ENCODE measurements at regions not wholly inside any gene's neighbourhood (a gene's known extent, or its start where the extent isn't known, plus 50 kb on each side); places are given as distances from the start of the nearest gene placed in this dataset.

GRCh38 chr14:50007123-50007903, 109.1 kb downstream of the VCPKMT start:
- Mint-ChIP-seq H3K36me3 (peaks cover 0 to 10% of the 10 kb centered on the region in 2 donors), H3K4me1 (peaks cover 41 to 56% (median 42%) of the 10 kb centered on the region in 3 donors), H3K4me3 (peak overlapping the region in 2 of 8 donors; percentile 34 to 61), H3K27me3 (no peaks in the 10 kb centered on the region), H3K9me3 (no peaks in the 10 kb centered on the region), H3K27ac (peak overlapping the region in 5 of 6 donors; percentile 84 to 97 (median 87))
- no peak for ATAC-seq (ENCODE audit: low read depth in 2 of 2)
- DNase-seq: no peak

- H3K9me3 Mint-ChIP-seq: no peaks in the 10 kb centered on the region
- peak overlapping the region; percentile 46 to 97 (median 84) for H3K27ac Mint-ChIP-seq
- H3K4me3 Mint-ChIP-seq: peak overlapping the region; percentile 34 to 76 (median 66)
- ATAC-seq (ENCODE audit: low read depth in 2 of 2) (peak; percentile 87 to 89), DNase-seq (peak; percentile 63)
- peaks cover 41 to 51% (median 44%) of the 10 kb centered on the region in 3 donors for H3K4me1 Mint-ChIP-seq
- peaks cover 0 to 10% of the 10 kb centered on the region in 2 donors for H3K36me3 Mint-ChIP-seq
- no peaks in the 10 kb centered on the region for H3K27me3 Mint-ChIP-seq
Measured at GRCh38 chr14:50008562-50008961, 107.8 kb downstream of the VCPKMT start.

GRCh38 chr14:50008974-50009373, 107.4 kb downstream of the VCPKMT start:
- no peaks in the 10 kb centered on the region for H3K27me3 Mint-ChIP-seq
- DNase-seq (no peak), ATAC-seq (ENCODE audit: low read depth in 2 of 2) (peak in 1 of 2 donors; percentile 14)
- peak overlapping the region; percentile 46 to 97 (median 84) for H3K27ac Mint-ChIP-seq
- no peaks in the 10 kb centered on the region for H3K9me3 Mint-ChIP-seq
- H3K36me3 Mint-ChIP-seq: peaks cover 0 to 10% of the 10 kb centered on the region in 2 donors
- H3K4me1 Mint-ChIP-seq: peaks cover 43 to 47% (median 45%) of the 10 kb centered on the region in 3 donors
- peak overlapping the region; percentile 34 to 76 (median 72) for H3K4me3 Mint-ChIP-seq

- H3K27me3 Mint-ChIP-seq: no peaks in the 10 kb centered on the region
- DNase-seq (no peak), ATAC-seq (ENCODE audit: low read depth in 2 of 2) (no peak)
- peaks cover 0 to 10% of the 10 kb centered on the region in 2 donors for H3K36me3 Mint-ChIP-seq
- peaks cover 48 to 52% (median 51%) of the 10 kb centered on the region in 3 donors for H3K4me1 Mint-ChIP-seq
- peak overlapping the region in 3 of 8 donors; percentile 34 to 69 (median 55) for H3K4me3 Mint-ChIP-seq
- H3K27ac Mint-ChIP-seq: peak overlapping the region in 5 of 6 donors; percentile 63 to 91 (median 90)
- no peaks in the 10 kb centered on the region for H3K9me3 Mint-ChIP-seq
Measured at GRCh38 chr14:50010752-50011151, 105.6 kb downstream of the VCPKMT start.

GRCh38 chr14:50011242-50011641, 105.1 kb downstream of the VCPKMT start:
- ATAC-seq (ENCODE audit: low read depth in 2 of 2) (no peak), DNase-seq (no peak)
- Mint-ChIP-seq H3K27me3 (no peaks in the 10 kb centered on the region), H3K4me3 (peak overlapping the region in 3 of 8 donors; percentile 35 to 55 (median 50)), H3K27ac (peak overlapping the region in 5 of 6 donors; percentile 63 to 91 (median 73)), H3K36me3 (peaks cover 0 to 10% of the 10 kb centered on the region in 2 donors), H3K4me1 (peaks cover 49 to 56% (median 52%) of the 10 kb centered on the region in 3 donors), H3K9me3 (no peaks in the 10 kb centered on the region)

GRCh38 chr14:50012644-50013043, 103.7 kb downstream of the VCPKMT start:
- H3K27me3 Mint-ChIP-seq: no peaks in the 10 kb centered on the region
- no peak overlapping the region for H3K4me3 Mint-ChIP-seq
- no peaks in the 10 kb centered on the region for H3K9me3 Mint-ChIP-seq
- ATAC-seq (ENCODE audit: low read depth in 2 of 2) (no peak), DNase-seq (no peak)
- H3K36me3 Mint-ChIP-seq: peaks cover 0 to 10% of the 10 kb centered on the region in 2 donors
- peaks cover 50 to 53% (median 51%) of the 10 kb centered on the region in 3 donors for H3K4me1 Mint-ChIP-seq
- peak overlapping the region in 4 of 6 donors; percentile 29 to 68 (median 52) for H3K27ac Mint-ChIP-seq

GRCh38 chr14:50013198-50013918, 103.0 kb downstream of the VCPKMT start:
- Mint-ChIP-seq H3K4me3 (no peak overlapping the region), H3K36me3 (peaks cover 0 to 10% of the 10 kb centered on the region in 2 donors), H3K27ac (peak overlapping the region in 4 of 6 donors; percentile 6 to 82 (median 72)), H3K27me3 (no peaks in the 10 kb centered on the region), H3K4me1 (peaks cover 45 to 50% (median 48%) of the 10 kb centered on the region in 3 donors), H3K9me3 (no peaks in the 10 kb centered on the region)
- ATAC-seq (ENCODE audit: low read depth in 2 of 2): no peak
- no peak for DNase-seq

GRCh38 chr14:50013934-50014333, 102.4 kb downstream of the VCPKMT start:
- peaks cover 0 to 10% of the 10 kb centered on the region in 2 donors for H3K36me3 Mint-ChIP-seq

GRCh38 chr14:50014809-50015430, 101.5 kb downstream of the VCPKMT start:
- H3K4me1 Mint-ChIP-seq: peaks cover 34 to 44% (median 38%) of the 10 kb centered on the region in 3 donors
- DNase-seq: no peak
- no peaks in the 10 kb centered on the region for H3K27me3 Mint-ChIP-seq
- H3K27ac Mint-ChIP-seq: peak overlapping the region in 3 of 6 donors; percentile 48 to 75 (median 68)
- H3K4me3 Mint-ChIP-seq: no peak overlapping the region
- peaks cover 6 to 10% of the 10 kb centered on the region in 2 donors for H3K36me3 Mint-ChIP-seq
- peaks cover 0 to 2% (median 0%) of the 10 kb centered on the region in 7 donors for H3K9me3 Mint-ChIP-seq
- no peak for ATAC-seq (ENCODE audit: low read depth in 2 of 2)

More at GRCh38 chr14:50013934-50014333, 102.4 kb downstream of the VCPKMT start:
- no peaks in the 10 kb centered on the region for H3K9me3 Mint-ChIP-seq
- no peak for ATAC-seq (ENCODE audit: low read depth in 2 of 2)
- peaks cover 39 to 44% (median 42%) of the 10 kb centered on the region in 3 donors for H3K4me1 Mint-ChIP-seq
- no peak overlapping the region for H3K4me3 Mint-ChIP-seq
- DNase-seq: no peak
- H3K27me3 Mint-ChIP-seq: no peaks in the 10 kb centered on the region
- peak overlapping the region in 3 of 6 donors; percentile 38 to 82 (median 64) for H3K27ac Mint-ChIP-seq

- Mint-ChIP-seq H3K4me1 (peaks cover 29 to 38% (median 34%) of the 10 kb centered on the region in 3 donors), H3K4me3 (peak overlapping the region in 1 of 8 donors; percentile 39), H3K9me3 (peaks cover 0 to 7% (median 2%) of the 10 kb centered on the region in 7 donors), H3K36me3 (peaks cover 5 to 14% of the 10 kb centered on the region in 2 donors), H3K27ac (peak overlapping the region in 3 of 6 donors; percentile 1 to 89 (median 48)), H3K27me3 (no peaks in the 10 kb centered on the region)
- ATAC-seq (ENCODE audit: low read depth in 2 of 2) (no peak), DNase-seq (no peak)
Measured at GRCh38 chr14:50015716-50016115, 100.7 kb downstream of the VCPKMT start.

GRCh38 chr14:50018201-50018932, 98.0 kb downstream of the VCPKMT start:
- Mint-ChIP-seq H3K27me3 (no peaks in the 10 kb centered on the region), H3K27ac (no peak overlapping the region), H3K4me3 (no peak overlapping the region), H3K36me3 (peaks cover 3 to 22% of the 10 kb centered on the region in 2 donors), H3K4me1 (peaks cover 30 to 34% (median 34%) of the 10 kb centered on the region in 3 donors), H3K9me3 (peaks cover 0 to 10% (median 2%) of the 10 kb centered on the region in 7 donors)
- DNase-seq (no peak), ATAC-seq (ENCODE audit: low read depth in 2 of 2) (no peak)

- Mint-ChIP-seq H3K9me3 (peaks cover 0 to 10% (median 2%) of the 10 kb centered on the region in 7 donors), H3K4me3 (no peak overlapping the region), H3K36me3 (peaks cover 3 to 22% of the 10 kb centered on the region in 2 donors), H3K27ac (peak overlapping the region in 2 of 6 donors; percentile 33 to 56), H3K27me3 (no peaks in the 10 kb centered on the region), H3K4me1 (peaks cover 28 to 31% (median 31%) of the 10 kb centered on the region in 3 donors)
- ATAC-seq (ENCODE audit: low read depth in 2 of 2) (no peak), DNase-seq (no peak)
Measured at GRCh38 chr14:50018933-50019210, 97.5 kb downstream of the VCPKMT start.
